ENCODE measurements at regions not wholly inside any gene's neighbourhood (a gene's known extent, or its start where the extent isn't known, plus 50 kb on each side); places are given as distances from the start of the nearest gene placed in this dataset.

GRCh38 chr9:29068461-29068860, 1495.2 kb upstream of the C9orf72 start:
- 13% methylated on average over 2 of the region's 2 CpGs for WGBS (ENCODE audit: insufficient coverage, insufficient replicate concordance, low lambda C conversion rate, missing lambda C conversion rate)

More at GRCh38 chr9:29068461-29068860, 1495.2 kb upstream of the C9orf72 start:
- in situ Hi-C loops (cut with MboI): no loop called here
- POLR2A ChIA-PET: no interaction called here
- Histone ChIP-seq H3K4me2 (ENCODE audit: control insufficient read depth, insufficient read depth) (no peak overlapping the region), H3K79me2 (ENCODE audit: control insufficient read depth, insufficient read depth, low read length) (no peaks in the 10 kb centered on the region), H3K4me3 (no peak overlapping the region), H2AFZ (ENCODE audit: control insufficient read depth, low read depth, low read length) (no peak overlapping the region), H3K36me3 (ENCODE audit: control insufficient read depth in 2 of 2, insufficient read depth in 2 of 2, low read length in 1 of 2) (no peaks in the 10 kb centered on the region), H3K27ac (ENCODE audit: control insufficient read depth, insufficient read depth) (no peak overlapping the region), H3K4me1 (ENCODE audit: control insufficient read depth, insufficient read depth, low read length) (no peaks in the 10 kb centered on the region), H3K9ac (ENCODE audit: control insufficient read depth, insufficient read depth, low read length) (no peak overlapping the region), H4K20me1 (ENCODE audit: control insufficient read depth, insufficient read depth) (no peaks in the 10 kb centered on the region), H3K27me3 (replicated peaks in 1 of 2; ENCODE audit: control insufficient read depth in 2 of 2, insufficient read depth in 2 of 2, low read length in 1 of 2) (no peaks in the 10 kb centered on the region), H3K9me3 (replicated peaks; ENCODE audit: control insufficient read depth, insufficient read depth, low read length) (no peaks in the 10 kb centered on the region)
- SMC1A ChIA-PET (ENCODE audit: uncharacterized antibody, unreplicated experiment): no interaction called here
- intact Hi-C loops (cut with micrococcal nuclease; ENCODE audit: unreplicated experiment): no loop called here
- DNase-seq (ENCODE audit: low read depth, low spot score): no peak
- CTCF ChIA-PET: no interaction called here
- BruUV-seq (replicated peaks): no TSS peak
- RAD21 ChIA-PET (ENCODE audit: unreplicated experiment): no interaction called here
- no peak for FAIRE-seq
- no peak for ATAC-seq
- no peak for TF ChIP-seq SMC3 (IDR thresholded peaks at IDR 0.05; ENCODE audit: borderline replicate concordance, low read length)
- TF ChIP-seq EGR1 (IDR thresholded peaks at IDR 0.05; ENCODE audit: borderline replicate concordance in 1 of 2, low read depth in 2 of 2, low read length in 2 of 2): no peak
- no peak for TF ChIP-seq CBX5 (IDR thresholded peaks at IDR 0.05; ENCODE audit: low read depth)
- TF ChIP-seq RB1 (IDR thresholded peaks at IDR 0.05; ENCODE audit: borderline replicate concordance): no peak
- TF ChIP-seq NR2F1 (conservative IDR thresholded peaks at IDR 0.05): no peak
- TF ChIP-seq ZBTB40 (IDR thresholded peaks at IDR 0.05; ENCODE audit: borderline replicate concordance): no peak
- TF ChIP-seq FOXM1 (IDR thresholded peaks at IDR 0.05; ENCODE audit: low read depth, low read length): no peak
- TF ChIP-seq IRF3 (IDR thresholded peaks at IDR 0.05): no peak
- TF ChIP-seq E2F4 (IDR thresholded peaks at IDR 0.05; ENCODE audit: low read depth, low read length): no peak
- TF ChIP-seq POLR2AphosphoS5 (IDR thresholded peaks at IDR 0.05; ENCODE audit: low read length): no peak
- TF ChIP-seq HDGF (IDR thresholded peaks at IDR 0.05): no peak
- TF ChIP-seq IRF4 (IDR thresholded peaks at IDR 0.05; ENCODE audit: low read depth, low read length): no peak
- TF ChIP-seq REST (IDR thresholded peaks at IDR 0.05; ENCODE audit: low read depth, low read length): no peak
